ENCODE measurements at regions not wholly inside any gene's neighbourhood (a gene's known extent, or its start where the extent isn't known, plus 50 kb on each side); places are given as distances from the start of the nearest gene placed in this dataset.

- TF ChIP-seq, protein P1, sequence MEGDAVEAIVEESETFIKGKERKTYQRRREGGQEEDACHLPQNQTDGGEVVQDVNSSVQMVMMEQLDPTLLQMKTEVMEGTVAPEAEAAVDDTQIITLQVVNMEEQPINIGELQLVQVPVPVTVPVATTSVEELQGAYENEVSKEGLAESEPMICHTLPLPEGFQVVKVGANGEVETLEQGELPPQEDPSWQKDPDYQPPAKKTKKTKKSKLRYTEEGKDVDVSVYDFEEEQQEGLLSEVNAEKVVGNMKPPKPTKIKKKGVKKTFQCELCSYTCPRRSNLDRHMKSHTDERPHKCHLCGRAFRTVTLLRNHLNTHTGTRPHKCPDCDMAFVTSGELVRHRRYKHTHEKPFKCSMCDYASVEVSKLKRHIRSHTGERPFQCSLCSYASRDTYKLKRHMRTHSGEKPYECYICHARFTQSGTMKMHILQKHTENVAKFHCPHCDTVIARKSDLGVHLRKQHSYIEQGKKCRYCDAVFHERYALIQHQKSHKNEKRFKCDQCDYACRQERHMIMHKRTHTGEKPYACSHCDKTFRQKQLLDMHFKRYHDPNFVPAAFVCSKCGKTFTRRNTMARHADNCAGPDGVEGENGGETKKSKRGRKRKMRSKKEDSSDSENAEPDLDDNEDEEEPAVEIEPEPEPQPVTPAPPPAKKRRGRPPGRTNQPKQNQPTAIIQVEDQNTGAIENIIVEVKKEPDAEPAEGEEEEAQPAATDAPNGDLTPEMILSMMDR (IDR thresholded peaks at IDR 0.05): no peak
- ATAC-seq (no peak), DNase-seq (no peak)
- no peaks in the 10 kb centered on the region for H3K9me3 ChIP-seq
- H3K36me3 ChIP-seq: no peaks in the 10 kb centered on the region
- intact Hi-C loops (cut with DNase I): no loop called here
- no peak overlapping the region for H3K4me3 ChIP-seq
- H3K27me3 ChIP-seq: peaks cover 0 to 20% of the 10 kb centered on the region in 2 donors
- H3K27ac ChIP-seq: no peak overlapping the region
- peaks cover 0 to 4% of the 10 kb centered on the region in 2 donors for H3K4me1 ChIP-seq
Observed at GRCh38 chr2:104430359-104430740, 423.6 kb upstream of the POU3F3 start.

DNA sequence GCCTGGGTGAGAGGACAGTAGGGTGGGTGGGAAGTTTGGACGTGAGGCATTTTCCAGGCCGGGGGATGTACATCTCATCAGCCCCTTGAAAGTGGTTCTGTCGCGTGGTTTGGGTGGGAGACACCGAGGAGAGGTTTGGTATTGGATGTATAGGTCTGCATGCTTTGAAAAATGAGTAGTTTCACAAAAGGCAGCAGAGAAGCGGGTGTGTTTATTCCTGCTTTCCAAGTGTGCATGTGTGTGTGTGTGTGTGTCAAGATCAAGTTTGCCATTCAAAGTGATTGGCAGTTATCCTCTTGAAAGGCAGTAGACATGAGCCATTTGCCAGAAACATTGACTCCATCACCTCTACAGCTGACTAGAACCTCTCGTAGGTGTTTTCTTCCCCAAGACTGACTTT is 423.1 kb upstream of the POU3F3 start:
- intact Hi-C loops (cut with DNase I): no loop called here
- Histone ChIP-seq H3K9me3 (no peaks in the 10 kb centered on the region), H3K4me3 (no peak overlapping the region), H3K36me3 (no peaks in the 10 kb centered on the region), H3K27me3 (peaks cover 0 to 17% of the 10 kb centered on the region in 2 donors), H3K27ac (no peak overlapping the region), H3K4me1 (peaks cover 0 to 4% of the 10 kb centered on the region in 2 donors)
- no peak for ATAC-seq
- TF ChIP-seq, protein P1 (IDR thresholded peaks at IDR 0.05): no peak
- no peak for DNase-seq

- peaks cover 0 to 12% of the 10 kb centered on the region in 2 donors for H3K27me3 ChIP-seq
- no peak for ATAC-seq
- intact Hi-C loops (cut with DNase I): no loop called here
- DNase-seq: no peak
- no peak overlapping the region for H3K4me3 ChIP-seq
- no peak overlapping the region for H3K27ac ChIP-seq
- H3K36me3 ChIP-seq: no peaks in the 10 kb centered on the region
- H3K9me3 ChIP-seq: no peaks in the 10 kb centered on the region
- H3K4me1 ChIP-seq: peaks cover 0 to 4% of the 10 kb centered on the region in 2 donors
- TF ChIP-seq, protein P1 (IDR thresholded peaks at IDR 0.05): no peak
Observed at GRCh38 chr2:104431701-104432121, 422.2 kb upstream of the POU3F3 start.

DNA sequence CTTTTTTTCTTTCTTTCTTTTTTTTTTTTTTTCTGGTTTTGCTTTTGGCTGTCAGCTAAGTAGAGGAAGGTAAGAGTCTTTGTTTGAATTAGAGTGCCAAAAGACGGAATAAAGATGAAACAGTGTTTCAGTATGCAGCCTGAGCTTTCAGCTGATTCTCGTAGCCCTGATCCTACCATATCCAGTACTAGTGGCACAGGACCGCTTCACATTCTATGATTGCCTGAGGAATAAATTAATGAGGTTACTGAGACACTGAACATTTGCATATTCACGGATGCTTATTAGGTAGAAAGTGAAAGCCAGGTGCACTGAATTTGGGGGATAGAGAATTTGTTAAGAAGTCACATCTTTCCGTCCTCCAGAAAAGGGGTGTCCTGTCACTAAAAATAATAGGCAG is 421.5 kb upstream of the POU3F3 start:
- no peak overlapping the region for H3K4me3 ChIP-seq
- H3K27ac ChIP-seq: no peak overlapping the region
- intact Hi-C loops (cut with DNase I): no loop called here
- H3K9me3 ChIP-seq: no peaks in the 10 kb centered on the region
- peaks cover 0 to 4% of the 10 kb centered on the region in 2 donors for H3K4me1 ChIP-seq
- TF ChIP-seq, protein P1 (IDR thresholded peaks at IDR 0.05): no peak
- H3K36me3 ChIP-seq: no peaks in the 10 kb centered on the region
- no peak for ATAC-seq
- no peak for DNase-seq
- H3K27me3 ChIP-seq: peaks cover 0 to 12% of the 10 kb centered on the region in 2 donors

DNA sequence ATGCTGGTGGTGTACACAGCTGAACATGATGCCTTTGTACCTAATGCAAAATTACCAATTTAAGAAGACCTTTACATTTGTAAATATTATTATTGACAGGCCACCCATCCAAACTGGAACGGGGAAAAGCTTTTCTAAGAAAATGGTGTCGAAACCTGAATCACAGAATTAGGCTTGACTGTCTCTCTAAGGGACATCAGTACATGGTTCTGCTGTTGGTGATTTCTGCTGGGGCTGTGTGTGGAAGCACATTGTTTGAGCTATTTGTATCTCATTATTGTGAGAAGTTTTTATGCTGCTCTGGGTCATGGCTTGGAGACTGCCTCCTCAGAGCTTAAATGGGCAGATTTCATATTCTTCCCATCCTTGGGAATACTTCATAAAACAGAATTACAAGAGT is 420.9 kb upstream of the POU3F3 start:
- intact Hi-C loops (cut with DNase I): no loop called here
- H3K27me3 ChIP-seq: peaks cover 0 to 12% of the 10 kb centered on the region in 2 donors
- TF ChIP-seq, protein P1 (IDR thresholded peaks at IDR 0.05): no peak
- no peak for DNase-seq
- H3K4me1 ChIP-seq: peaks cover 0 to 4% of the 10 kb centered on the region in 2 donors
- no peak for ATAC-seq
- H3K36me3 ChIP-seq: no peaks in the 10 kb centered on the region
- no peak overlapping the region for H3K27ac ChIP-seq
- H3K4me3 ChIP-seq: no peak overlapping the region
- no peaks in the 10 kb centered on the region for H3K9me3 ChIP-seq

Measured in left lung (tissue), 4 donors.